SK-N-SH treated with all-trans-retinoic acid at 6 μM for 48 hours (cell line): ENCODE measurements at regions not wholly inside any gene's neighbourhood (a gene's known extent, or its start where the extent isn't known, plus 50 kb on each side); places are given as distances from the start of the nearest gene placed in this dataset.
A peak's percentile ranks its signal among the peaks of the same experiment; 100 is the strongest.

Source experiments
- ATAC-seq: fragments of 200-7000 bp; cut with Tn5 transposase; 3 replicates; pipeline ENCODE4 v1.9.1; 2020; ENCODE audit warnings: mild to moderate bottlenecking, moderate library complexity
- ARNTL ChIP-seq: fragments of 450-650 bp; formaldehyde crosslinking; IDR thresholded peaks from 2 replicates; pipeline ENCODE4 v1.5.0; 2020; ENCODE audit warnings: low read depth, mild to moderate bottlenecking, moderate library complexity, borderline replicate concordance
- BACH2 ChIP-seq: fragments of 250-450 bp; sonication (Bioruptor Pico); IDR thresholded peaks from 2 replicates; pipeline ENCODE4 v1.9.0; 2021; ENCODE audit warnings: mild to moderate bottlenecking, borderline replicate concordance
- CREB5 ChIP-seq: fragments of 250-450 bp; sonication (Bioruptor Pico); IDR thresholded peaks from 2 replicates; pipeline ENCODE4 v1.5.1; 2020; ENCODE audit warnings: low read depth, mild to moderate bottlenecking, moderate library complexity
- CSDC2 ChIP-seq: fragments of 250-450 bp; sonication (Bioruptor Pico); IDR thresholded peaks from 2 replicates; pipeline ENCODE4 v1.5.0; 2020; ENCODE audit warnings: mild to moderate bottlenecking, moderate library complexity
- ESRRG ChIP-seq: fragments of 250-450 bp; sonication (Bioruptor Pico); IDR thresholded peaks from 2 replicates; pipeline ENCODE4 v1.6.1; 2021; ENCODE audit warnings: mild to moderate bottlenecking
- GLIS3 ChIP-seq: fragments of 250-450 bp; sonication (Bioruptor Pico); IDR thresholded peaks from 2 replicates; pipeline ENCODE4 v1.5.0; 2020; ENCODE audit warnings: mild to moderate bottlenecking, moderate library complexity
- ISL1 ChIP-seq: fragments of 250-450 bp; sonication (Bioruptor Pico); IDR thresholded peaks from 2 replicates; pipeline ENCODE4 v2.1.2; 2022; ENCODE audit warnings: mild to moderate bottlenecking, moderate library complexity
- OSR1 ChIP-seq: fragments of 250-450 bp; sonication (Bioruptor Pico); IDR thresholded peaks from 2 replicates; pipeline ENCODE4 v1.8.0; 2022; ENCODE audit warnings: moderate library complexity, mild to moderate bottlenecking, inconsistent platforms
- PATZ1 ChIP-seq: fragments of 250-450 bp; sonication (Bioruptor Pico); IDR thresholded peaks from 2 replicates; pipeline ENCODE4 v1.8.0; 2020; ENCODE audit warnings: mild to moderate bottlenecking, moderate library complexity, borderline replicate concordance
- RARB ChIP-seq: fragments of 250-450 bp; sonication (Bioruptor Pico); IDR thresholded peaks from 2 replicates; pipeline ENCODE4 v1.8.0; 2021; ENCODE audit warnings: mild to moderate bottlenecking, moderate library complexity
- SNAI2 ChIP-seq: fragments of 250-450 bp; sonication (Bioruptor Pico); IDR thresholded peaks from 2 replicates; pipeline ENCODE4 v1.5.0; 2020; ENCODE audit warnings: mild to moderate bottlenecking, moderate library complexity
- TCF4 ChIP-seq: fragments of 250-450 bp; sonication (Bioruptor Pico); IDR thresholded peaks from 2 replicates; pipeline ENCODE4 v1.8.0; 2021; ENCODE audit warnings: mild to moderate bottlenecking, moderate library complexity, borderline replicate concordance
- TOX ChIP-seq: fragments of 250-450 bp; sonication (Bioruptor Pico); IDR thresholded peaks from 2 replicates; pipeline ENCODE4 v1.8.0; 2021; ENCODE audit warnings: mild to moderate bottlenecking, moderate library complexity, borderline replicate concordance
- ZC3H10 ChIP-seq: fragments of 250-450 bp; sonication (Bioruptor Pico); IDR thresholded peaks from 2 replicates; pipeline ENCODE4 v1.5.1; 2021; ENCODE audit warnings: mild to moderate bottlenecking, moderate library complexity
- ZFP3 ChIP-seq: fragments of 250-450 bp; sonication (Bioruptor Pico); IDR thresholded peaks from 2 replicates; pipeline ENCODE4 v1.5.0; 2020; ENCODE audit warnings: mild to moderate bottlenecking, moderate library complexity
- ZFP30 ChIP-seq: fragments of 450-650 bp; formaldehyde crosslinking; IDR thresholded peaks from 2 replicates; pipeline ENCODE4 v1.5.0; 2022; ENCODE audit warnings: mild to moderate bottlenecking, moderate library complexity
- ZNF565 ChIP-seq: fragments of 450-650 bp; formaldehyde crosslinking; conservative IDR thresholded peaks from 2 replicates; pipeline ENCODE4 v1.5.0; 2020; ENCODE audit warnings: low read depth, mild to moderate bottlenecking, moderate library complexity
- ZNF70 ChIP-seq: fragments of 450-650 bp; formaldehyde crosslinking; IDR thresholded peaks from 2 replicates; pipeline ENCODE4 v1.5.0; 2020; ENCODE audit warnings: mild to moderate bottlenecking, moderate library complexity
- ZNF8 ChIP-seq: fragments of 450-650 bp; formaldehyde crosslinking; IDR thresholded peaks from 2 replicates; pipeline ENCODE4 v1.5.0; 2020; ENCODE audit warnings: mild to moderate bottlenecking, moderate library complexity
- TF ChIP-seq, protein P1 (sequence below): fragments of 250-450 bp; sonication (Bioruptor Pico); IDR thresholded peaks from 2 replicates; pipeline ENCODE4 v1.8.0; 2021; ENCODE audit warnings: low read depth, mild to moderate bottlenecking, moderate library complexity, borderline replicate concordance
- TF ChIP-seq, protein P2 (sequence below): fragments of 250-450 bp; sonication (Bioruptor Pico); IDR thresholded peaks from 2 replicates; pipeline ENCODE4 v1.5.1; 2021; ENCODE audit warnings: mild to moderate bottlenecking, moderate library complexity
- TF ChIP-seq, protein P3 (sequence below): fragments of 250-450 bp; sonication (Bioruptor Pico); IDR thresholded peaks from 2 replicates; pipeline ENCODE4 v1.5.0; 2020; ENCODE audit warnings: mild to moderate bottlenecking, moderate library complexity

- peak; percentile 85 for ATAC-seq
- no peak for TF ChIP-seq ARNTL (CRISPR knock-in tag)
- no peak for TF ChIP-seq CREB5 (CRISPR knock-in tag)
- no peak for TF ChIP-seq PATZ1 (CRISPR knock-in tag)
- TF ChIP-seq ZNF565 (CRISPR knock-in tag), result no peak
- TF ChIP-seq TOX (CRISPR knock-in tag), result no peak
- no peak for TF ChIP-seq CSDC2 (CRISPR knock-in tag)
Measured at GRCh38 chr12:28998662-28999120, 150.4 kb upstream of the FAR2 start.

DNA sequence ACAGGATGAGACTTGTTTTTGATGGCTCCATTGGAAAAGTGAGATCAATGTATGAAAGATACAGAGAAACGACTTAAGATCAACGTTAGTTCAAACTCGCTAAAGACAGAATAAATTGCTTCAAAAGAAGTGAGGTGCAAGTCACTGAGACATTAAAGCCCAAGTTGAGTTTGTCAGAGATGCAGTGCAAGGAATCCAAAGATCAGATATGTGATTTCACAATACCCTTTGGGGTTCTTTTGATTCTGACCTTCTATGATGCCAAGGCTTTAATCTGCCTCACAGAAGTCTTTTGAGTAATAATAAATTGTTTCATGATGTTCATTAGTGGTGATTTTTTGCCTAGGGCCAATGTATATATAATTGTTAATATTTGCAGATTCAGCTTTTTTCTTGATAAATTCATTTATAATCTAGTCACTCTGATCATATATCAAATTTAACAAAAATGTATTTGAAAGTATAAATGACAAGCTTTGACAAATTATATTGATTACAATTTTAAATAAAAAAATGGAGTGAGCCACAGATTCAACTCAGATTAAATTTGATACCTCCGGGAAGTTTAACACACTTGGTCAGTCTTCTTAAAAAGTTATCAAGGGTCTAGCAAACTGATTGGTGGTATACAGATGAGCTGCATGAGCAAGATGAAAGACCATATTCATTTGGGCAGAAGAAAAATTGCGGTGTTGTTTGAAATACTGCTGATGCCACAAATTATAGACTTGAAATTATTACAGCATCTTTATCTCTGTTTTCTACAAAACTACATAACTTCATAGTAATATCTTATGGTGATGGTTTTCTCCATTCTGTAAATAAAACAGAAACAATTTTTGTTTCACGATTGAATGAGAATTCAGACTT, 144.8 kb upstream of the FAR2 start:
- TF ChIP-seq BACH2 (CRISPR knock-in tag) (no peak), RARB (CRISPR knock-in tag) (no peak), TCF4 (CRISPR knock-in tag) (no peak), CSDC2 (CRISPR knock-in tag) (no peak), ZNF8 (no peak), ZC3H10 (no peak), ZNF70 (no peak), ZFP30 (no peak), OSR1 (CRISPR knock-in tag) (no peak), ESRRG (CRISPR knock-in tag) (no peak), TOX (CRISPR knock-in tag) (no peak), SNAI2 (CRISPR knock-in tag) (no peak), ISL1 (CRISPR knock-in tag) (no peak), CREB5 (CRISPR knock-in tag) (no peak), ARNTL (CRISPR knock-in tag) (no peak)
- TF ChIP-seq, protein P1, sequence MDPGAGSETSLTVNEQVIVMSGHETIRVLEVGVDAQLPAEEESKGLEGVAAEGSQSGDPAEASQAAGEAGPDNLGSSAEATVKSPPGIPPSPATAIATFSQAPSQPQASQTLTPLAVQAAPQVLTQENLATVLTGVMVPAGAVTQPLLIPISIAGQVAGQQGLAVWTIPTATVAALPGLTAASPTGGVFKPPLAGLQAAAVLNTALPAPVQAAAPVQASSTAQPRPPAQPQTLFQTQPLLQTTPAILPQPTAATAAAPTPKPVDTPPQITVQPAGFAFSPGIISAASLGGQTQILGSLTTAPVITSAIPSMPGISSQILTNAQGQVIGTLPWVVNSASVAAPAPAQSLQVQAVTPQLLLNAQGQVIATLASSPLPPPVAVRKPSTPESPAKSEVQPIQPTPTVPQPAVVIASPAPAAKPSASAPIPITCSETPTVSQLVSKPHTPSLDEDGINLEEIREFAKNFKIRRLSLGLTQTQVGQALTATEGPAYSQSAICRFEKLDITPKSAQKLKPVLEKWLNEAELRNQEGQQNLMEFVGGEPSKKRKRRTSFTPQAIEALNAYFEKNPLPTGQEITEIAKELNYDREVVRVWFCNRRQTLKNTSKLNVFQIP (CRISPR knock-in tag), result no peak
- TF ChIP-seq, protein P2, sequence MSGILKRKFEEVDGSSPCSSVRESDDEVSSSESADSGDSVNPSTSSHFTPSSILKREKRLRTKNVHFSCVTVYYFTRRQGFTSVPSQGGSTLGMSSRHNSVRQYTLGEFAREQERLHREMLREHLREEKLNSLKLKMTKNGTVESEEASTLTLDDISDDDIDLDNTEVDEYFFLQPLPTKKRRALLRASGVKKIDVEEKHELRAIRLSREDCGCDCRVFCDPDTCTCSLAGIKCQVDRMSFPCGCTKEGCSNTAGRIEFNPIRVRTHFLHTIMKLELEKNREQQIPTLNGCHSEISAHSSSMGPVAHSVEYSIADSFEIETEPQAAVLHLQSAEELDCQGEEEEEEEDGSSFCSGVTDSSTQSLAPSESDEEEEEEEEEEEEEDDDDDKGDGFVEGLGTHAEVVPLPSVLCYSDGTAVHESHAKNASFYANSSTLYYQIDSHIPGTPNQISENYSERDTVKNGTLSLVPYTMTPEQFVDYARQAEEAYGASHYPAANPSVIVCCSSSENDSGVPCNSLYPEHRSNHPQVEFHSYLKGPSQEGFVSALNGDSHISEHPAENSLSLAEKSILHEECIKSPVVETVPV (CRISPR knock-in tag), result no peak
- TF ChIP-seq, all 23 proteins: peak for 0
- no peak for ATAC-seq

- TF ChIP-seq CSDC2 (CRISPR knock-in tag) (no peak), TOX (CRISPR knock-in tag) (peak; percentile 41; the same call in 1 of the 2 replicates), ZC3H10 (peak; percentile 27; the same call in 1 of the 2 replicates), ZFP30 (no peak), ARNTL (CRISPR knock-in tag) (no peak), ISL1 (CRISPR knock-in tag) (peak; percentile 80)
- no peak; the same call in 2 of the 3 replicates for ATAC-seq
Measured at GRCh38 chr12:29004936-29005304, 144.2 kb upstream of the FAR2 start.

- ATAC-seq, result no peak
- TF ChIP-seq ARNTL (CRISPR knock-in tag), result no peak
- no peak for TF ChIP-seq ZFP3 (CRISPR knock-in tag)
- no peak for TF ChIP-seq TCF4 (CRISPR knock-in tag)
- no peak for TF ChIP-seq ISL1 (CRISPR knock-in tag)
- TF ChIP-seq, protein P3, sequence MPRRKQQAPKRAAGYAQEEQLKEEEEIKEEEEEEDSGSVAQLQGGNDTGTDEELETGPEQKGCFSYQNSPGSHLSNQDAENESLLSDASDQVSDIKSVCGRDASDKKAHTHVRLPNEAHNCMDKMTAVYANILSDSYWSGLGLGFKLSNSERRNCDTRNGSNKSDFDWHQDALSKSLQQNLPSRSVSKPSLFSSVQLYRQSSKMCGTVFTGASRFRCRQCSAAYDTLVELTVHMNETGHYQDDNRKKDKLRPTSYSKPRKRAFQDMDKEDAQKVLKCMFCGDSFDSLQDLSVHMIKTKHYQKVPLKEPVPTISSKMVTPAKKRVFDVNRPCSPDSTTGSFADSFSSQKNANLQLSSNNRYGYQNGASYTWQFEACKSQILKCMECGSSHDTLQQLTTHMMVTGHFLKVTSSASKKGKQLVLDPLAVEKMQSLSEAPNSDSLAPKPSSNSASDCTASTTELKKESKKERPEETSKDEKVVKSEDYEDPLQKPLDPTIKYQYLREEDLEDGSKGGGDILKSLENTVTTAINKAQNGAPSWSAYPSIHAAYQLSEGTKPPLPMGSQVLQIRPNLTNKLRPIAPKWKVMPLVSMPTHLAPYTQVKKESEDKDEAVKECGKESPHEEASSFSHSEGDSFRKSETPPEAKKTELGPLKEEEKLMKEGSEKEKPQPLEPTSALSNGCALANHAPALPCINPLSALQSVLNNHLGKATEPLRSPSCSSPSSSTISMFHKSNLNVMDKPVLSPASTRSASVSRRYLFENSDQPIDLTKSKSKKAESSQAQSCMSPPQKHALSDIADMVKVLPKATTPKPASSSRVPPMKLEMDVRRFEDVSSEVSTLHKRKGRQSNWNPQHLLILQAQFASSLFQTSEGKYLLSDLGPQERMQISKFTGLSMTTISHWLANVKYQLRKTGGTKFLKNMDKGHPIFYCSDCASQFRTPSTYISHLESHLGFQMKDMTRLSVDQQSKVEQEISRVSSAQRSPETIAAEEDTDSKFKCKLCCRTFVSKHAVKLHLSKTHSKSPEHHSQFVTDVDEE, result no peak
- no peak for TF ChIP-seq GLIS3 (CRISPR knock-in tag)
- no peak for TF ChIP-seq SNAI2 (CRISPR knock-in tag)
- TF ChIP-seq ZFP30, result no peak
- no peak for TF ChIP-seq ESRRG (CRISPR knock-in tag)
- no peak for TF ChIP-seq OSR1 (CRISPR knock-in tag)
- no peak for TF ChIP-seq TOX (CRISPR knock-in tag)
- no peak for TF ChIP-seq ZC3H10
Measured at GRCh38 chr12:29008786-29009185, 140.3 kb upstream of the FAR2 start.
